Neural cell (in vitro differentiated cells): ENCODE measurements at regions not wholly inside any gene's neighbourhood (a gene's known extent, or its start where the extent isn't known, plus 50 kb on each side); places are given as distances from the start of the nearest gene placed in this dataset.

Experiments
- H2AFZ ChIP-seq: fragments of 200-600, 300-800 bp; sonication (generic), shearing (Covaris generic); 2 replicates; pipeline ENCODE4 v1.6.0; 2014; ENCODE audit warnings: low read depth, mild to moderate bottlenecking, antibody characterized with exemption, low read length, moderate library complexity
- H3F3A ChIP-seq: fragments of 200-600 bp; shearing (Covaris generic); 2 replicates; pipeline ENCODE4 v1.6.1; 2016; ENCODE audit warnings: mild to moderate bottlenecking, moderate library complexity, mixed read lengths, antibody characterized with exemption, low read length; ENCODE audit not compliant: insufficient read depth, poor library complexity, severe bottlenecking
- H3K27ac ChIP-seq: fragments of 200-600, 300-800 bp; sonication (generic), shearing (Covaris generic); 2 replicates; pipeline ENCODE4 v1.5.1; 2014; ENCODE audit warnings: mild to moderate bottlenecking, low read length, moderate library complexity
- H3K27me3 ChIP-seq: fragments of 300-800, 200-600 bp; sonication (generic), shearing (Covaris generic); 2 replicates; pipeline ENCODE4 v1.6.0; 2014; ENCODE audit warnings: mild to moderate bottlenecking, low read depth, low read length, moderate library complexity; ENCODE audit not compliant: insufficient read depth
- H3K36me3 ChIP-seq: fragments of 300-800, 200-600 bp; sonication (generic), shearing (Covaris generic); 2 replicates; pipeline ENCODE4 v1.5.1; 2014; ENCODE audit warnings: mild to moderate bottlenecking, antibody characterized with exemption, low read length, moderate library complexity; ENCODE audit not compliant: insufficient read depth
- H3K4me2 ChIP-seq: fragments of 300-800, 200-600 bp; sonication (generic), shearing (Covaris generic); 2 replicates; pipeline ENCODE4 v1.6.0; 2014; ENCODE audit warnings: mild to moderate bottlenecking, low read length
- H3K4me3 ChIP-seq: fragments of 300-800, 200-600 bp; sonication (generic), shearing (Covaris generic); 2 replicates; pipeline ENCODE4 v1.5.1; 2014; ENCODE audit warnings: mild to moderate bottlenecking, low read length, moderate library complexity
- H3K79me2 ChIP-seq: fragments of 200-600 bp; shearing (Covaris generic); replicated peaks from 2 replicates; pipeline ENCODE4 v1.6.0; 2014; ENCODE audit warnings: mild to moderate bottlenecking, low read length, moderate library complexity; ENCODE audit not compliant: insufficient read depth
- H3K9ac ChIP-seq: fragments of 300-800, 200-600 bp; sonication (generic), shearing (Covaris generic); 2 replicates; pipeline ENCODE4 v1.6.1; 2016; ENCODE audit warnings: mild to moderate bottlenecking, low read length, mixed read lengths
- H3K9me2 ChIP-seq: fragments of 200-600 bp; shearing (Covaris generic); 2 replicates; pipeline ENCODE4 v1.6.1; 2016; ENCODE audit warnings: mild to moderate bottlenecking, low read length, mixed read lengths; ENCODE audit not compliant: insufficient read depth
- H3K9me3 ChIP-seq: fragments of 200-600, 300-800 bp; sonication (generic), shearing (Covaris generic); 2 replicates; pipeline ENCODE4 v1.6.1; 2016; ENCODE audit warnings: mild to moderate bottlenecking, mixed run types, low read length, moderate library complexity, mixed read lengths
- H4K20me1 ChIP-seq: fragments of 200-600 bp; shearing (Covaris generic); 2 replicates; pipeline ENCODE4 v1.6.1; 2016; ENCODE audit warnings: mild to moderate bottlenecking, mixed run types; ENCODE audit not compliant: insufficient read depth
- EP300 ChIP-seq: fragments of 450-650 bp; conservative IDR thresholded peaks from 2 replicates; pipeline ENCODE4 v1.6.1; 2014; ENCODE audit warnings: antibody characterized with exemption, mild to moderate bottlenecking, moderate library complexity; ENCODE audit not compliant: poor library complexity, severe bottlenecking
- EZH2 ChIP-seq: fragments of 200-600, 300-800 bp; shearing (Covaris generic), sonication (generic); IDR thresholded peaks from 2 replicates; pipeline ENCODE4 v1.6.1; 2014; ENCODE audit warnings: antibody characterized with exemption, low read length, borderline replicate concordance, mild to moderate bottlenecking; ENCODE audit not compliant: insufficient read depth, poor library complexity, severe bottlenecking
- MXI1 ChIP-seq: fragments of 450-650 bp; conservative IDR thresholded peaks from 2 replicates; pipeline ENCODE4 v1.6.1; 2014; ENCODE audit warnings: antibody characterized with exemption, mild to moderate bottlenecking; ENCODE audit not compliant: poor library complexity, severe bottlenecking
- POLR2AphosphoS5 ChIP-seq: IDR thresholded peaks from 2 replicates; pipeline ENCODE4 v1.6.1; 2012
- RAD21 ChIP-seq: fragments of 450-650 bp; conservative IDR thresholded peaks from 2 replicates; pipeline ENCODE4 v1.6.1; 2014; ENCODE audit warnings: antibody characterized with exemption, mild to moderate bottlenecking, moderate library complexity
- SMC3 ChIP-seq: fragments of 450-650 bp; conservative IDR thresholded peaks from 2 replicates; pipeline ENCODE4 v1.6.1; 2014; ENCODE audit warnings: antibody characterized with exemption, mild to moderate bottlenecking, moderate library complexity; ENCODE audit not compliant: poor library complexity
- TAF1 ChIP-seq: IDR thresholded peaks from 2 replicates; pipeline ENCODE4 v1.6.1; 2012; ENCODE audit warnings: low read depth
- TF ChIP-seq, protein P1 (sequence below): IDR thresholded peaks from 2 replicates; pipeline ENCODE4 v1.6.1; 2012; ENCODE audit warnings: borderline replicate concordance
- TF ChIP-seq, protein P2 (sequence below): fragments of 450-650 bp; IDR thresholded peaks from 2 replicates; pipeline ENCODE4 v1.5.1; 2014; ENCODE audit warnings: antibody characterized with exemption, mild to moderate bottlenecking, moderate library complexity; ENCODE audit not compliant: poor library complexity, severe bottlenecking

DNA sequence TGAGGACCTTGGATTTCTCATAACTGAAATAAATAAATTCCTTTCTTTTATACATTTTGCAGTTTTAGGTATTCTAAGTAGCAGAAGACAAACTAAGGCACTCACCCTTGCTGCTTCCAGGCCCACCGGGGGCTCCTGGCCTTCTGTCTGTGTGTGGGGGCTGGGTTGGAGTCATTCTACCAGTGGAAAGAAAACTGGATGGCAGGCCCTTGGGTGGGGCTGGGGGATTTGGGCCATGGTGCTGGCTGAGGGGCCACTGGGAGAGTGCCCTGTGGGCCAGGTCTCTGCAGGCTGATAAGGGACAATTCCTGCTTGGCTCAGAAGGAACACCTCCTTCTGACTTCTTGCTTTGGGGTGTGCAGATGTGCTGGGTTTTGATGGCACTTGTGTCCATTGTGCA, 54.0 kb upstream of the CSF3R start:
- Histone ChIP-seq H3K27me3 (no peaks in the 10 kb centered on the region), H4K20me1 (no peaks in the 10 kb centered on the region), H3K36me3 (no peaks in the 10 kb centered on the region), H3K27ac (no peak overlapping the region), H3K4me3 (no peak overlapping the region), H3K79me2 (no peaks in the 10 kb centered on the region), H3K9me3 (peaks cover 2% of the 10 kb centered on the region), H3K4me2 (no peak overlapping the region), H3K9ac (no peak overlapping the region), H2AFZ (no peak overlapping the region), H3K9me2 (no peaks in the 10 kb centered on the region), H3F3A (no peaks in the 10 kb centered on the region)
- TF ChIP-seq MXI1: no peak
- TF ChIP-seq POLR2AphosphoS5: no peak
- no peak for TF ChIP-seq TAF1
- no peak for TF ChIP-seq EZH2
- no peak for TF ChIP-seq RAD21
- TF ChIP-seq, protein P1, sequence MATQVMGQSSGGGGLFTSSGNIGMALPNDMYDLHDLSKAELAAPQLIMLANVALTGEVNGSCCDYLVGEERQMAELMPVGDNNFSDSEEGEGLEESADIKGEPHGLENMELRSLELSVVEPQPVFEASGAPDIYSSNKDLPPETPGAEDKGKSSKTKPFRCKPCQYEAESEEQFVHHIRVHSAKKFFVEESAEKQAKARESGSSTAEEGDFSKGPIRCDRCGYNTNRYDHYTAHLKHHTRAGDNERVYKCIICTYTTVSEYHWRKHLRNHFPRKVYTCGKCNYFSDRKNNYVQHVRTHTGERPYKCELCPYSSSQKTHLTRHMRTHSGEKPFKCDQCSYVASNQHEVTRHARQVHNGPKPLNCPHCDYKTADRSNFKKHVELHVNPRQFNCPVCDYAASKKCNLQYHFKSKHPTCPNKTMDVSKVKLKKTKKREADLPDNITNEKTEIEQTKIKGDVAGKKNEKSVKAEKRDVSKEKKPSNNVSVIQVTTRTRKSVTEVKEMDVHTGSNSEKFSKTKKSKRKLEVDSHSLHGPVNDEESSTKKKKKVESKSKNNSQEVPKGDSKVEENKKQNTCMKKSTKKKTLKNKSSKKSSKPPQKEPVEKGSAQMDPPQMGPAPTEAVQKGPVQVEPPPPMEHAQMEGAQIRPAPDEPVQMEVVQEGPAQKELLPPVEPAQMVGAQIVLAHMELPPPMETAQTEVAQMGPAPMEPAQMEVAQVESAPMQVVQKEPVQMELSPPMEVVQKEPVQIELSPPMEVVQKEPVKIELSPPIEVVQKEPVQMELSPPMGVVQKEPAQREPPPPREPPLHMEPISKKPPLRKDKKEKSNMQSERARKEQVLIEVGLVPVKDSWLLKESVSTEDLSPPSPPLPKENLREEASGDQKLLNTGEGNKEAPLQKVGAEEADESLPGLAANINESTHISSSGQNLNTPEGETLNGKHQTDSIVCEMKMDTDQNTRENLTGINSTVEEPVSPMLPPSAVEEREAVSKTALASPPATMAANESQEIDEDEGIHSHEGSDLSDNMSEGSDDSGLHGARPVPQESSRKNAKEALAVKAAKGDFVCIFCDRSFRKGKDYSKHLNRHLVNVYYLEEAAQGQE: no peak
- TF ChIP-seq, protein P2, sequence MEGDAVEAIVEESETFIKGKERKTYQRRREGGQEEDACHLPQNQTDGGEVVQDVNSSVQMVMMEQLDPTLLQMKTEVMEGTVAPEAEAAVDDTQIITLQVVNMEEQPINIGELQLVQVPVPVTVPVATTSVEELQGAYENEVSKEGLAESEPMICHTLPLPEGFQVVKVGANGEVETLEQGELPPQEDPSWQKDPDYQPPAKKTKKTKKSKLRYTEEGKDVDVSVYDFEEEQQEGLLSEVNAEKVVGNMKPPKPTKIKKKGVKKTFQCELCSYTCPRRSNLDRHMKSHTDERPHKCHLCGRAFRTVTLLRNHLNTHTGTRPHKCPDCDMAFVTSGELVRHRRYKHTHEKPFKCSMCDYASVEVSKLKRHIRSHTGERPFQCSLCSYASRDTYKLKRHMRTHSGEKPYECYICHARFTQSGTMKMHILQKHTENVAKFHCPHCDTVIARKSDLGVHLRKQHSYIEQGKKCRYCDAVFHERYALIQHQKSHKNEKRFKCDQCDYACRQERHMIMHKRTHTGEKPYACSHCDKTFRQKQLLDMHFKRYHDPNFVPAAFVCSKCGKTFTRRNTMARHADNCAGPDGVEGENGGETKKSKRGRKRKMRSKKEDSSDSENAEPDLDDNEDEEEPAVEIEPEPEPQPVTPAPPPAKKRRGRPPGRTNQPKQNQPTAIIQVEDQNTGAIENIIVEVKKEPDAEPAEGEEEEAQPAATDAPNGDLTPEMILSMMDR: no peak
- no peak for TF ChIP-seq EP300

DNA sequence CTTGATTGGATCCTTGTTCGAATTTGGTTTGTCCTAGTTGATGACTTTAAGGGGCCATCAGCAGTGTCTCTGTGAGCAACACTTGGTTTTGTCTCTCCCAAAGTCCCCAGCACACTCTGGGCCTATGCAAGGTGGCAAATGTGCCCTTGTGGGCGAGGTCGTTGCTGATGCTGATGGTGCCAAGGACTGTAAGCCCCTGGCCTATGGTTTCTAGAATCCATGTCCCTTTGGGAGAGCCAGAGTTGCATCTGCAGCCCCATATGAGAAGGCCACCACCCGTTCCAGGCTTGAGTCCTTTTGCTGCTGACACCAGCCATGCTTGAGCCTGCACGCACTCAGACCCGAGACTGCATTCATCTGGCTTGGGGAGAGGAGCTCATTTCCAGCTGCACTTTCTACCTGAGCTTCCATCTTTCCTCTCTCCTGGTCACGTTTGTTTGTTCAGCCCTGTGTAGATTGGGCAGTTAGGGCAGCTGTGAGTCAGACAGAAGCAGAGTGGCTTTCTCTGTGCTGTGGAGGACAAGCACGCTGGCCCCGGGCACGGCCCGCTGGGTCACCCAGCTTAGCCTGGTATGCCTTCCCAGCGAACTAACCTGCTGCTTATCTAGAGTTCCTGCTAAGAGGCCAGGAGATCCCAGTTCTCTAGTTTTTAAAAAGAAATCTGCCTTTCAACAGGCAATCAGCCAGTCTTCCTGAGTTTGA, 52.1 kb upstream of the CSF3R start:
- Histone ChIP-seq H4K20me1 (no peaks in the 10 kb centered on the region), H3K9me3 (peaks cover 2% of the 10 kb centered on the region), H3K27ac (no peak overlapping the region), H3K36me3 (no peaks in the 10 kb centered on the region), H3K9ac (no peak overlapping the region), H3F3A (no peaks in the 10 kb centered on the region), H3K27me3 (no peaks in the 10 kb centered on the region), H3K79me2 (no peaks in the 10 kb centered on the region), H2AFZ (no peak overlapping the region), H3K4me2 (no peak overlapping the region), H3K4me3 (no peak overlapping the region), H3K9me2 (no peaks in the 10 kb centered on the region)
- TF ChIP-seq TAF1 (no peak), SMC3 (no peak), EZH2 (no peak), RAD21 (no peak), POLR2AphosphoS5 (no peak)
- TF ChIP-seq, protein P2: no peak
